ENCODE measurements at regions not wholly inside any gene's neighbourhood (a gene's known extent, or its start where the extent isn't known, plus 50 kb on each side); places are given as distances from the start of the nearest gene placed in this dataset.

- TF ChIP-seq, protein P1, sequence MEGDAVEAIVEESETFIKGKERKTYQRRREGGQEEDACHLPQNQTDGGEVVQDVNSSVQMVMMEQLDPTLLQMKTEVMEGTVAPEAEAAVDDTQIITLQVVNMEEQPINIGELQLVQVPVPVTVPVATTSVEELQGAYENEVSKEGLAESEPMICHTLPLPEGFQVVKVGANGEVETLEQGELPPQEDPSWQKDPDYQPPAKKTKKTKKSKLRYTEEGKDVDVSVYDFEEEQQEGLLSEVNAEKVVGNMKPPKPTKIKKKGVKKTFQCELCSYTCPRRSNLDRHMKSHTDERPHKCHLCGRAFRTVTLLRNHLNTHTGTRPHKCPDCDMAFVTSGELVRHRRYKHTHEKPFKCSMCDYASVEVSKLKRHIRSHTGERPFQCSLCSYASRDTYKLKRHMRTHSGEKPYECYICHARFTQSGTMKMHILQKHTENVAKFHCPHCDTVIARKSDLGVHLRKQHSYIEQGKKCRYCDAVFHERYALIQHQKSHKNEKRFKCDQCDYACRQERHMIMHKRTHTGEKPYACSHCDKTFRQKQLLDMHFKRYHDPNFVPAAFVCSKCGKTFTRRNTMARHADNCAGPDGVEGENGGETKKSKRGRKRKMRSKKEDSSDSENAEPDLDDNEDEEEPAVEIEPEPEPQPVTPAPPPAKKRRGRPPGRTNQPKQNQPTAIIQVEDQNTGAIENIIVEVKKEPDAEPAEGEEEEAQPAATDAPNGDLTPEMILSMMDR (IDR thresholded peaks at IDR 0.05), result no peak
- TF ChIP-seq POLR2A (IDR thresholded peaks at IDR 0.05) (no peak), EP300 (IDR thresholded peaks at IDR 0.05) (no peak), POLR2AphosphoS5 (IDR thresholded peaks at IDR 0.05) (no peak)
These were observed 202.3 kb upstream of the FSTL5 start for GRCh38 chr4:162366146-162366545.
